Cardiac fibroblast (primary cell): ENCODE measurements at regions not wholly inside any gene's neighbourhood (a gene's known extent, or its start where the extent isn't known, plus 50 kb on each side); places are given as distances from the start of the nearest gene placed in this dataset.
A peak's percentile ranks its signal among the peaks of the same experiment; 100 is the strongest.

Source experiments
- DNase-seq, 2 donors: peaks; one replicate each; pipeline versions ENCODE4 v3.0.0 to v3.0.0-alpha.2; 2010; ENCODE audit warnings: low read depth in 2 of 2
- H3K4me3 ChIP-seq, 2 donors: replicated peaks in 1 of 2; 1 replicate in 1 of 2; 2 replicates in 1 of 2; pipeline ENCODE4 v1.5.1; 2011; ENCODE audit warnings: low read depth in 2 of 2, low read length in 2 of 2, mild to moderate bottlenecking in 2 of 2, moderate library complexity in 1 of 2
- TF ChIP-seq, protein P1 (sequence below): IDR thresholded peaks from one replicate; pipeline ENCODE4 v1.5.1; 2011; ENCODE audit warnings: low read depth, mild to moderate bottlenecking, low read length, inconsistent platforms

DNA sequence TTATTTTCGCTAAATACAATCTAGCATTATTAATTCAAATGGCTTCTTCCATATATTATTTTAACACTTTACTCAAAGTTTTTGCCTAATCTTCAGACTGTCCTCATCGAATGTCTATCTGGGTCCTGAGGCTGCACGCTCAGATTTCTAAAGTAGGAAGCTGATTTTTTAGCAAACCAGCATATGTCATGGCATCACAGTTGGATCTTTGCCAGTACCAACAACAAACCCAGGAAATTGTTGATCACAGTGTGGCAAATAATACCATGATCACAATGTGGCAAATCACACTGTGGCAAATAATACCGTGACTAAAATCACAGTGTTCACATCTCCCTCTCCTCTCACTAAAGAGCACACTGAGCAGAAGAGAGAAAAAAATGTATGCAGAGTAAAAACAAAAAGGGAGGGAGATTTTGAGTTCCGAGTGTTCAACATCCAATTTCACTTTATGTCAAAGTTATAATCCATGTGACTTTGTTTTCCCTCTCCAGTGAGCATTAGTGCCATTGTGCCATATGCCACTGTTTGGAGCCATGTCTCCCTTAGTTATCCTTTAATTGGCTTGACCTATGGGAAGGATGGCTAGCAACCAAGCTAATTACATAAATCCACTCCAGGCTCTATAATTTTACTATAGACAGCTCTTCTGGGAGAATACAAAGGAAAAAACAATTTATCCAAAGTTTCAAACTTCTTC lies 1059.6 kb downstream of the HACE1 start:
- no peak overlapping the region for H3K4me3 ChIP-seq
- no peak for DNase-seq
- TF ChIP-seq, protein P1, sequence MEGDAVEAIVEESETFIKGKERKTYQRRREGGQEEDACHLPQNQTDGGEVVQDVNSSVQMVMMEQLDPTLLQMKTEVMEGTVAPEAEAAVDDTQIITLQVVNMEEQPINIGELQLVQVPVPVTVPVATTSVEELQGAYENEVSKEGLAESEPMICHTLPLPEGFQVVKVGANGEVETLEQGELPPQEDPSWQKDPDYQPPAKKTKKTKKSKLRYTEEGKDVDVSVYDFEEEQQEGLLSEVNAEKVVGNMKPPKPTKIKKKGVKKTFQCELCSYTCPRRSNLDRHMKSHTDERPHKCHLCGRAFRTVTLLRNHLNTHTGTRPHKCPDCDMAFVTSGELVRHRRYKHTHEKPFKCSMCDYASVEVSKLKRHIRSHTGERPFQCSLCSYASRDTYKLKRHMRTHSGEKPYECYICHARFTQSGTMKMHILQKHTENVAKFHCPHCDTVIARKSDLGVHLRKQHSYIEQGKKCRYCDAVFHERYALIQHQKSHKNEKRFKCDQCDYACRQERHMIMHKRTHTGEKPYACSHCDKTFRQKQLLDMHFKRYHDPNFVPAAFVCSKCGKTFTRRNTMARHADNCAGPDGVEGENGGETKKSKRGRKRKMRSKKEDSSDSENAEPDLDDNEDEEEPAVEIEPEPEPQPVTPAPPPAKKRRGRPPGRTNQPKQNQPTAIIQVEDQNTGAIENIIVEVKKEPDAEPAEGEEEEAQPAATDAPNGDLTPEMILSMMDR, result no peak

GRCh38 chr6:103798166-103798565 lies 1061.6 kb downstream of the HACE1 start:
- DNase-seq, result no peak
- no peak overlapping the region for H3K4me3 ChIP-seq
- TF ChIP-seq, protein P1, result no peak

GRCh38 chr6:103797738-103798137 lies 1062.0 kb downstream of the HACE1 start:
- no peak overlapping the region for H3K4me3 ChIP-seq
- TF ChIP-seq, protein P1, result peak; percentile 45
- DNase-seq, result peak; percentile 3 to 40

GRCh38 chr6:103791458-103791857 lies 1068.3 kb downstream of the HACE1 start:
- DNase-seq, result no peak
- H3K4me3 ChIP-seq, result no peak overlapping the region
- TF ChIP-seq, protein P1, result no peak

DNA sequence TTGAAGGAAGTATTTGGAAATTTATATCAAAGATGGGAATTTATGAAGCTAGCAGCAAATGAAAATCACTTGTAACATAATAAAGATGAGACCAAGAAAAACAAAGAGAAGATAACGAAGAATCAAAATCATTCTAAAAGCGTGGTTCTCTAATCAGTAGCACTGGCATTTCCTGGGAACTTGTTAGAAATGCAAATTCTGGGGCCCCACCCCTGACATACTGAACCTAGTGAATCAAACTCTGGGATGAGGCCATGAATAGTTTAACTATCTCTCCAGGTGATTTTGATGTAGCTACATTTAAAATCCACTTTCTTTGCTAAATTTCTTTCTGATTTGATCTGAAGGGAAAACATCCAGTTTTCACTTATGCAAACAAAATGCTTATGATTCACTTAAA lies 1075.6 kb downstream of the HACE1 start:
- TF ChIP-seq, protein P1, result no peak
- DNase-seq, result no peak
- H3K4me3 ChIP-seq, result no peak overlapping the region

GRCh38 chr6:103783329-103783728 lies 1076.4 kb downstream of the HACE1 start:
- TF ChIP-seq, protein P1, result no peak
- DNase-seq, result peak in 1 of 2 donors; percentile 7
- H3K4me3 ChIP-seq, result no peak overlapping the region

GRCh38 chr6:103769431-103769830 lies 1090.3 kb downstream of the HACE1 start:
- H3K4me3 ChIP-seq, result no peak overlapping the region
- peak; percentile 0 to 68 for DNase-seq
- TF ChIP-seq, protein P1, result no peak
